ENCODE measurements at regions not wholly inside any gene's neighbourhood (a gene's known extent, or its start where the extent isn't known, plus 50 kb on each side); places are given as distances from the start of the nearest gene placed in this dataset.

DNA sequence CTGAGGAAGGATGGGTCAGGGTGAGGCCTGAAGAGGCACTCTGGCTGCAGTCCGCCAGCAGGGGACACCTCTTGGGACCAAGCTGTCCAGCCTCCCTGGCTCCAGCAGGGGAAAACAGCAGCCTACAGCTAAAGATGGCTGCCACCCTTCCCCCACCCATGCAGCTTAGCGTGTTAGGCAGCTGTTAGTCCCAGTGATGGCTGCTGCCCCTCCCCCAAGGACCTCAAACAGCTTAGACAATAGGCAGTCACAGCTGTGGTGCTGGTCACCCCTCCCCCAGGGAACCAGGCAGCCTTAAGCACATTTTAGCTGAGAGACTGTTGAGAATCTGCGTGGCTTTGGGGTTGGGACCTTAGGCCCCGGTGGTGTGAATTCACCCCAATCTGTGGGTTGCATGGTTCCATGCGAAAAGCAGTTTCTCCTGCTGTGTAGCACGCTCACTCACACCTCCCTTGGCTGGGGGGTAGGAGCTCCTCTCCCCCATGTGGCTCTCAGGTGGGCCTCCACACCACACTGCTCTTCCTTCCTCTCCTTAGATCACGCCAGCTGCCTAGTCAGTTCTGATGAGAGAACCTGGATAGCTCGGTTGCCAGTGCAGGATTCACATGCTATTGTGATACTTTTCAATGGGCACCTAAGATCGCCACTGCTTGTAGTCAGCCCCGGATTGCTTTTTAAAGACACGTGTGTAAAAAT is 140.5 kb upstream of the CADPS start:
- H3K4me3 Mint-ChIP-seq, result no peak overlapping the region
- H3K36me3 Mint-ChIP-seq, result no peaks in the 10 kb centered on the region
- no peaks in the 10 kb centered on the region for H3K27me3 ChIP-seq (ENCODE audit: control insufficient read depth in 2 of 2, insufficient read depth in 2 of 2, low read length in 2 of 2)
- peak overlapping the region in 1 of 9 donors; percentile 78 for H3K27ac Mint-ChIP-seq
- H3K27ac ChIP-seq (ENCODE audit: low read depth, low read length), result no peak overlapping the region
- ChIA-PET POLR2A (no interaction called here), CTCF (no interaction called here)
- peaks cover 0 to 5% (median 0%) of the 10 kb centered on the region in 5 donors for H3K27me3 Mint-ChIP-seq
- H3K9me3 Mint-ChIP-seq, result peaks cover 0 to 17% (median 4%) of the 10 kb centered on the region in 11 donors
- intact Hi-C loops (cut with micrococcal nuclease), result no loop called here
- H3K4me1 Mint-ChIP-seq, result no peaks in the 10 kb centered on the region
- H3K4me3 ChIP-seq (ENCODE audit: low read length), result no peak overlapping the region
- no peaks in the 10 kb centered on the region for H3K9me3 ChIP-seq (ENCODE audit: control insufficient read depth in 2 of 3, low read length in 3 of 3)
- no peak for ATAC-seq
- DNase-seq, result no peak
- H3K4me1 ChIP-seq (ENCODE audit: control insufficient read depth in 2 of 2, insufficient read depth in 2 of 2, low read length in 2 of 2), result no peaks in the 10 kb centered on the region
- no peaks in the 10 kb centered on the region for H3K36me3 ChIP-seq (ENCODE audit: control insufficient read depth in 2 of 3, insufficient read depth in 3 of 3, low read length in 3 of 3)

DNA sequence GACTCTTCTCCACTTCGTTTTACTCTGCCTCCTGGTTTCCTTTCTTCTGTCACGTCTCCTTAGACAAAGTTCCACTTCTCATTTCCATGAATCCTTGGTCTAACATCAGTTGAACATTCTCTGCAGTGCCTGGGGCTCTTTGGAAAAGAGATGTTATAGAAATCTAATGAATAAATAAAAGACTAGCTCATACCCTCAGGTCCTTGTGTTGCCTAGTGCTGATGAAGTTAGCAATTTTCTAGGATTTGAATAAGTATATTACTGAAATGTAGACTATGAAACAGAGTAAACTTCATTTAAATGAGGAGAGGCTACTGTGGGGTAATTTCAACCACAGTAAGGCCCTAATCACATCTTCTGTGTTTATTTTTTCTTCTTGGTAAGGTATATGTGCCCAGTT is 146.9 kb upstream of the CADPS start:
- Mint-ChIP-seq H3K4me1 (no peaks in the 10 kb centered on the region), H3K9me3 (peaks cover 0 to 10% (median 4%) of the 10 kb centered on the region in 11 donors), H3K27ac (no peak overlapping the region), H3K4me3 (no peak overlapping the region), H3K27me3 (peaks cover 0 to 5% (median 0%) of the 10 kb centered on the region in 5 donors), H3K36me3 (peaks cover 0 to 1% (median 0%) of the 10 kb centered on the region in 5 donors)
- Histone ChIP-seq H3K4me1 (ENCODE audit: control insufficient read depth in 2 of 2, insufficient read depth in 2 of 2, low read length in 2 of 2) (no peaks in the 10 kb centered on the region), H3K9me3 (ENCODE audit: control insufficient read depth in 2 of 3, low read length in 3 of 3) (no peaks in the 10 kb centered on the region), H3K36me3 (ENCODE audit: control insufficient read depth in 2 of 3, insufficient read depth in 3 of 3, low read length in 3 of 3) (no peaks in the 10 kb centered on the region), H3K27me3 (ENCODE audit: control insufficient read depth in 2 of 2, insufficient read depth in 2 of 2, low read length in 2 of 2) (no peaks in the 10 kb centered on the region), H3K4me3 (ENCODE audit: low read length) (no peak overlapping the region), H3K27ac (ENCODE audit: low read depth, low read length) (no peak overlapping the region)
- intact Hi-C loops (cut with micrococcal nuclease), result no loop called here
- ChIA-PET CTCF (no interaction called here), POLR2A (no interaction called here)
- ATAC-seq (no peak), DNase-seq (no peak)

DNA sequence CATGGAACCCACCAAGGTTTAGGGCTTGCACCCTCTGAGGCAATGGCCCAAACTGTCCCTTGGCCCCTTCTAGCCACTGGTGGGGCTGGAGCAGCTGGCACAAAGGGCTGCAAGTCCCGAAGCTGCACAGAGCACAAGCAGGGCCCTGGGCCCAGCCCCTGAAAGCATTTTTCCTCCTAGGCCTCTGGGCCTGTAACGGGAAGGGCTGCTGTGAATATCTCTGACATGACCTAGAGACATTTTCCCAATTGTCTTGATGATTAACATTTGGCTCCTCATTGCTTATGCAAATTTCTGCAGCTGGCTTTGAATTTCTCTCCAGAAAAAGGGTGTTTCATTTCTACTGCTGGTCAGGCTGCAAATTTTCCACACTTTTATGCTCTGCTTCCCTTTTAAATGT is 151.5 kb upstream of the CADPS start:
- H3K9me3 ChIP-seq (ENCODE audit: control insufficient read depth in 2 of 3, low read length in 3 of 3), result no peaks in the 10 kb centered on the region
- no peak overlapping the region for H3K27ac Mint-ChIP-seq
- no peaks in the 10 kb centered on the region for H3K4me1 ChIP-seq (ENCODE audit: control insufficient read depth in 2 of 2, insufficient read depth in 2 of 2, low read length in 2 of 2)
- H3K36me3 ChIP-seq (ENCODE audit: control insufficient read depth in 2 of 3, insufficient read depth in 3 of 3, low read length in 3 of 3), result no peaks in the 10 kb centered on the region
- no peak overlapping the region for H3K4me3 Mint-ChIP-seq
- H3K9me3 Mint-ChIP-seq, result peaks cover 1 to 16% (median 6%) of the 10 kb centered on the region in 11 donors
- intact Hi-C loops (cut with micrococcal nuclease), result no loop called here
- no peak overlapping the region for H3K27ac ChIP-seq (ENCODE audit: low read depth, low read length)
- POLR2A ChIA-PET, result no interaction called here
- CTCF ChIA-PET, result no interaction called here
- no peak overlapping the region for H3K4me3 ChIP-seq (ENCODE audit: low read length)
- H3K27me3 Mint-ChIP-seq, result no peaks in the 10 kb centered on the region
- ATAC-seq (no peak), DNase-seq (no peak)
- H3K36me3 Mint-ChIP-seq, result peaks cover 0 to 5% (median 0%) of the 10 kb centered on the region in 5 donors
- no peaks in the 10 kb centered on the region for H3K27me3 ChIP-seq (ENCODE audit: control insufficient read depth in 2 of 2, insufficient read depth in 2 of 2, low read length in 2 of 2)
- no peaks in the 10 kb centered on the region for H3K4me1 Mint-ChIP-seq

DNA sequence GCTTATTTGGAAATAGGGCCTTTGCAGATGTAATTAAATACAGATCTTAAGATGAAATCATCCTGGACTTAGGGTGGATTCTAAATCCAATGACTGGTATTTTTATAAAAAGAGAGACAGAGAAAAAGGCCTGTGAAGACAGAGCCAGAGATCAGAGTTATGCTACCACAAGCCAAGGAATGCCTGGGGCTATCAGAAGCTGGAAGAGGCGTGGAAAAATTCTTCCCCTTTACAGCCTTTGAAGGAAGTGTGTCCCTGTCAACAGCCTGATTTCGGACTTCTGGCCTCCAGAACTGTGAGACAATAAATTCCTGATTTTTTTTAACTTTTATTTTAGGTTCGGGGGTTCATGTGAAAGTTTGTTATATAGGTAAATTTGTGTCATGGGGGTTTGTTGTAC is 154.1 kb upstream of the CADPS start:
- H3K27me3 Mint-ChIP-seq, result no peaks in the 10 kb centered on the region
- intact Hi-C loops (cut with micrococcal nuclease), result no loop called here
- no peaks in the 10 kb centered on the region for H3K27me3 ChIP-seq (ENCODE audit: control insufficient read depth in 2 of 2, insufficient read depth in 2 of 2, low read length in 2 of 2)
- H3K9me3 ChIP-seq (ENCODE audit: control insufficient read depth in 2 of 3, low read length in 3 of 3), result no peaks in the 10 kb centered on the region
- ChIA-PET POLR2A (no interaction called here), CTCF (no interaction called here)
- no peak overlapping the region for H3K4me3 ChIP-seq (ENCODE audit: low read length)
- H3K4me3 Mint-ChIP-seq, result no peak overlapping the region
- no peak overlapping the region for H3K27ac ChIP-seq (ENCODE audit: low read depth, low read length)
- no peaks in the 10 kb centered on the region for H3K4me1 ChIP-seq (ENCODE audit: control insufficient read depth in 2 of 2, insufficient read depth in 2 of 2, low read length in 2 of 2)
- no peaks in the 10 kb centered on the region for H3K36me3 ChIP-seq (ENCODE audit: control insufficient read depth in 2 of 3, insufficient read depth in 3 of 3, low read length in 3 of 3)
- no peak for ATAC-seq
- no peak for DNase-seq
- no peak overlapping the region for H3K27ac Mint-ChIP-seq
- H3K4me1 Mint-ChIP-seq, result no peaks in the 10 kb centered on the region
- peaks cover 0 to 5% (median 0%) of the 10 kb centered on the region in 5 donors for H3K36me3 Mint-ChIP-seq
- peaks cover 2 to 13% (median 6%) of the 10 kb centered on the region in 11 donors for H3K9me3 Mint-ChIP-seq

DNA sequence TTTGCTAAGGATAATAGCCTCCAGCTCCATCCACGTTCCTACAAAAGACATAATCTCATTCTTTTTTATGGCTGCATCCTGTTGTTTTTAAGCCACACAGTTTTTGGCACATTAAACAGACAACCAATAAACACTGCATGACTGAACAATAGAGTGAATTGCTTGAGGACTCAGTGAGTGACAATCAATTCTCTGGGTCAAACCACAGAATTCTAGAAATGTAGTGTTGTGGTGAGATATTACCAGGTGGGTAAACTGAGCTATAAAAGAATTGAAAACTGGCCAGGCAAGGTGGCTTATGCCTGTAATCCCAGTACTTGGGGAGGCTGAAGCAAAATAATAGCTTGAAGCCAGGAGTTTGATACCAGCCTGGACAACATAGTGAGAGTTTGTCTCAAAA is 154.7 kb upstream of the CADPS start:
- Mint-ChIP-seq H3K4me3 (no peak overlapping the region), H3K27ac (no peak overlapping the region), H3K27me3 (no peaks in the 10 kb centered on the region), H3K36me3 (peaks cover 0 to 5% (median 0%) of the 10 kb centered on the region in 5 donors), H3K9me3 (peaks cover 2 to 13% (median 6%) of the 10 kb centered on the region in 11 donors), H3K4me1 (no peaks in the 10 kb centered on the region)
- no peaks in the 10 kb centered on the region for H3K9me3 ChIP-seq (ENCODE audit: control insufficient read depth in 2 of 3, low read length in 3 of 3)
- ChIA-PET POLR2A (no interaction called here), CTCF (no interaction called here)
- H3K4me1 ChIP-seq (ENCODE audit: control insufficient read depth in 2 of 2, insufficient read depth in 2 of 2, low read length in 2 of 2), result no peaks in the 10 kb centered on the region
- no peaks in the 10 kb centered on the region for H3K27me3 ChIP-seq (ENCODE audit: control insufficient read depth in 2 of 2, insufficient read depth in 2 of 2, low read length in 2 of 2)
- H3K36me3 ChIP-seq (ENCODE audit: control insufficient read depth in 2 of 3, insufficient read depth in 3 of 3, low read length in 3 of 3), result no peaks in the 10 kb centered on the region
- intact Hi-C loops (cut with micrococcal nuclease), result no loop called here
- no peak for ATAC-seq
- no peak overlapping the region for H3K4me3 ChIP-seq (ENCODE audit: low read length)
- no peak for DNase-seq
- H3K27ac ChIP-seq (ENCODE audit: low read depth, low read length), result no peak overlapping the region

DNA sequence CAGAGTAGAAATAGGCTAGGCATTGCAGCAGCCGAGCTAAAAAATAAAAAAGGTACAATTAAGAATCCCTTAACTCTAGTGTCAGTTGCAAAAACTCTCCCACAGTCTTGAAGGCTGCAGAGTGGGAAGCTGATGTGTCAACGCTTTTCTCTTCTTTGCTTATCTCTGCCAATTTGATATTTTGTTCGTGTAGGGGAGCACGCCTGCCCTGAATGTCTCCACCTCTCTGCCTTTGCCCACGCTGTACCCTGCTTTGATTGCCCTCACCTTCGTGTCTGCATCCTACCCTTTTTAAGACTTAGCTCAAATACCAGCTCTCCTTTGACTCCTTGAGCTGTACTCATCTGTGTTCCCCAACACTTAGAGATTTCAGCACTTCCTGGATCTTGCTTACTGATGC is 155.4 kb upstream of the CADPS start:
- ChIA-PET POLR2A (no interaction called here), CTCF (no interaction called here)
- Mint-ChIP-seq H3K36me3 (peaks cover 0 to 5% (median 0%) of the 10 kb centered on the region in 5 donors), H3K9me3 (peaks cover 2 to 13% (median 6%) of the 10 kb centered on the region in 11 donors), H3K27me3 (no peaks in the 10 kb centered on the region), H3K4me3 (no peak overlapping the region), H3K27ac (no peak overlapping the region), H3K4me1 (no peaks in the 10 kb centered on the region)
- no peaks in the 10 kb centered on the region for H3K27me3 ChIP-seq (ENCODE audit: control insufficient read depth in 2 of 2, insufficient read depth in 2 of 2, low read length in 2 of 2)
- DNase-seq (no peak), ATAC-seq (no peak)
- no peak overlapping the region for H3K4me3 ChIP-seq (ENCODE audit: low read length)
- H3K9me3 ChIP-seq (ENCODE audit: control insufficient read depth in 2 of 3, low read length in 3 of 3), result no peaks in the 10 kb centered on the region
- intact Hi-C loops (cut with micrococcal nuclease), result no loop called here
- H3K27ac ChIP-seq (ENCODE audit: low read depth, low read length), result no peak overlapping the region
- H3K4me1 ChIP-seq (ENCODE audit: control insufficient read depth in 2 of 2, insufficient read depth in 2 of 2, low read length in 2 of 2), result no peaks in the 10 kb centered on the region
- no peaks in the 10 kb centered on the region for H3K36me3 ChIP-seq (ENCODE audit: control insufficient read depth in 2 of 3, insufficient read depth in 3 of 3, low read length in 3 of 3)

DNA sequence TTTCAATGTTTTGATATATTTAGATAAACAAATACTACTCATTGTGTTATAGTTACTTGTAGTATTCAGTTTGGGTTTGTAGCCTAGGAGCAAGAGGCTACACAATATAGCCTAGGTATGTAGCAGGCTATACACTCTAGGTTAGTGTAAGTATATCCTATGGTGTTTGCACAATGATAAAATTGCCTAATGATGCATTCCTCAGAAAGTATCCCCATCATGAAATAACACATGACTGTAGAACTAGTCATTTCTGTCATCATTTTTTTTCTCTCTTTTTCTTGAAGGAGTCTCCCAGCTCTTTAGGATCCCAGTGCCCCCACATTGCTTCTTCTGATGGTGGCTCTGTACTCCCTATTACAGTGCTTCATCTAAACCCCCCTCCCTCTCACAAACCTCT is 157.7 kb upstream of the CADPS start:
- no peak overlapping the region for H3K27ac ChIP-seq (ENCODE audit: low read depth, low read length)
- no peaks in the 10 kb centered on the region for H3K4me1 Mint-ChIP-seq
- no peak for ATAC-seq
- no peaks in the 10 kb centered on the region for H3K9me3 ChIP-seq (ENCODE audit: control insufficient read depth in 2 of 3, low read length in 3 of 3)
- H3K27me3 Mint-ChIP-seq, result no peaks in the 10 kb centered on the region
- POLR2A ChIA-PET, result no interaction called here
- CTCF ChIA-PET, result no interaction called here
- H3K27ac Mint-ChIP-seq, result no peak overlapping the region
- H3K36me3 Mint-ChIP-seq, result no peaks in the 10 kb centered on the region
- no peak for DNase-seq
- no peaks in the 10 kb centered on the region for H3K36me3 ChIP-seq (ENCODE audit: control insufficient read depth in 2 of 3, insufficient read depth in 3 of 3, low read length in 3 of 3)
- intact Hi-C loops (cut with micrococcal nuclease), result no loop called here
- H3K4me1 ChIP-seq (ENCODE audit: control insufficient read depth in 2 of 2, insufficient read depth in 2 of 2, low read length in 2 of 2), result no peaks in the 10 kb centered on the region
- H3K4me3 Mint-ChIP-seq, result no peak overlapping the region
- H3K27me3 ChIP-seq (ENCODE audit: control insufficient read depth in 2 of 2, insufficient read depth in 2 of 2, low read length in 2 of 2), result no peaks in the 10 kb centered on the region
- no peak overlapping the region for H3K4me3 ChIP-seq (ENCODE audit: low read length)
- H3K9me3 Mint-ChIP-seq, result peaks cover 0 to 10% (median 4%) of the 10 kb centered on the region in 11 donors

Data from naive thymus-derived CD4-positive, alpha-beta T cell (primary cell).